ENCODE measurements at regions not wholly inside any gene's neighbourhood (a gene's known extent, or its start where the extent isn't known, plus 50 kb on each side); places are given as distances from the start of the nearest gene placed in this dataset.
"Not testable (repeated sequence)": the region's sequence is repeated elsewhere in the genome, so short reads cannot be mapped to it uniquely, and the experiment has no call there.

DNA sequence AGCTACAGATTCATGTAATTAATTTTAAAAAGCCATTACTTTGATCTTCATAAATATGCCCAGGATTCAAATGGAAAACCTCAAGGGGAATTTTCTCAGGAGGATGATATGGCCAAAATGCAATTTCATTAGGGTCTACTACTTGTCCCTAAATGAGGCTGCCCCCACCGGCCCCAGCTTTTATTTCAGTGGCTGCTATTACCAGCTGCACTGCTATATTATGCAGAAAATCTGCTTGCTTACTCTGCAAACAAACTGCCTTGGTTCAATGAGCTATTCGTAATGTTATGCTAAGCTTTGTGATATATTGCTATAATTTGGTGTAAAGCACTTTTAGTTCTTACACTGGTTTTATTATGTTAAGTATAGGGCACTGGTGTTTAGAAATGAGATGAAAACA, 137.3 kb upstream of the TMTC4 start:
- DNase-seq (ENCODE audit: low read depth): no peak

DNA sequence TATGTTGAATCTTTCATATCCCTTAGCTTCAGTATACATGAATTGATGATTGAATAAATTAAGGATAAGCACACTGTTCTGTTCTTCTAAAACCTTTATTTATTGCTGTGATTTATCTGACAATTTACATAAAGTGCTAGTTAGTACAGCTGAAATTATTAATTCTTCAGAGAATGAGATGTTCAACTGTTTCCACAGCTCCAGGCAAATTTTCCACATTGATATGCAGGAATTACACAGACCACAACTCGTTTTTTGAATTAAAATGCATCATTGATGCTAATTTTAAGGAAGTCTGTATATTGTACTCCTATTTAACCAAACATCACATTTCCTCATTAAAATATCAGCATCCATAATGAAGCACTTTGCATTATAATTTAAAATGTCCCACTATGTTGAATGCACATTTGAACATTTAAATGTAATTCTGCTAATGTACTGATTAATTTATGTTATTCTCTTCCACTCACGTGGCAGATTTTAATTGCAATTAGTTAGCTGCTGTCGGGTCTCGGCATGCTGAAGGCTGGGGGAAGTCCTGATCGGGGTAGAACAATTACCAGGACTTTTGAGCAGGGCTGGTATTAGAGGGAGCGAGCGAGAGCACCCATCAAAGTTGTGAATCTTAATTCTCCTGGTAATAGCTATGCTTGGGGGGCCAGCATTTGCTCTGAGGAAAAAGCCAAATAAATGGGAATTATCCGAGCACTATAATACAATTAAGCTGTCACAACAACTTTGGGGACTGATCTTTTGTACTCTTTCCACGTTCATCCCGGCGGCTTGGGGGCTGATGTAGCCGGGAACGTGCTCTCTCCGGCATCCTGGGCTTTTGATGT, 136.7 kb upstream of the TMTC4 start:
- DNase-seq (ENCODE audit: low read depth): no peak

DNA sequence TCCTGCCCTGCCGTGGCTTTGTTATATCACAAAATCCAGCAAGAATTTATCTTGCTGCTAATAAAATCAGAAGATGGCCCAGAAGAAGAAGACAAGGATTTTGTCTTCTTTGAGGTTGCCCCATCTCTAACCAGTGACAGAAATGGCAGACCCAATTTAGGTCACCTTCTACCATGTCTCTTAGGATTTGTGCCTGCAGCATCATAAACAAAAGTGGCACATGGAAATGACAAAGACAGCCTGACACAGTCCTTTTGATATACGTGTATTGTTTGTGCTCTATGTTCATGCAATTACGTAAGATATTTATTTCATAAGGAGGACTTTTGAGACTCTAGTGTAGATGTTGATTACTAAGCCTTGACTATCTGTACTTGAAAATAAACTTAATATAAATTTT, 135.9 kb upstream of the TMTC4 start:
- DNase-seq (ENCODE audit: low read depth): no peak

DNA sequence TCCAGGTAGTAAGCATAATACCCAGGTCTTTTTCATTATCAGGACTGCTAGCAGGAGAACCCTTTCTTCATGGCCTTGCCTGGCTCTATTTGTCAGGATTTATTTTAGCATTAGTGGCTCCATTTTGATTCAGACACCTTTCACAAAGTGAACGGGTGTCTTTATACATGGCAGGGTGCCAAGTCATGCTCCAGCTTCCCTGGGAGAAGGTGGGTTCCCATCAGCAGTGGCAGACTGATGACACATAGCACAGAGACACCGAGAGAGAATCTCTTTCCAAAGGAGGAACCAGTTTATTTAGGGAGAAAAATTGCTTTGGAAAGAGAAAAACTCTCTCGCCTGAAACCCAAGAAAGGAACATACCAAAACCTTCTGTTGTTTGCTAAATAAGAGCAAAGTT, 135.3 kb upstream of the TMTC4 start:
- DNase-seq (ENCODE audit: low read depth): no peak

DNA sequence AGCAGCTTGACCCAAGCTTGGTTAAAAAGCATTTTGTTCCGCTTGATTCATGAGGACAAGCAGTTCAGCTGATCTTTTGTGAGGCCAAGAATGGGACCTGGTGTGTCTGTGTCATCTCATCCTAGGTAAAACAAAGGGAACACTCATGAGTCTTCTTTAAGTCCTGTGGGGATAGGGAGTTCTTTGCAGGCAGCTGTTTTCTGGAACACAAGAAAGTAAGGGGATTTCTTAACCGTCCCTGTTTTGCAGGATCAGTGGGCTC, 134.5 kb upstream of the TMTC4 start:
- no peak for DNase-seq (ENCODE audit: low read depth)

DNA sequence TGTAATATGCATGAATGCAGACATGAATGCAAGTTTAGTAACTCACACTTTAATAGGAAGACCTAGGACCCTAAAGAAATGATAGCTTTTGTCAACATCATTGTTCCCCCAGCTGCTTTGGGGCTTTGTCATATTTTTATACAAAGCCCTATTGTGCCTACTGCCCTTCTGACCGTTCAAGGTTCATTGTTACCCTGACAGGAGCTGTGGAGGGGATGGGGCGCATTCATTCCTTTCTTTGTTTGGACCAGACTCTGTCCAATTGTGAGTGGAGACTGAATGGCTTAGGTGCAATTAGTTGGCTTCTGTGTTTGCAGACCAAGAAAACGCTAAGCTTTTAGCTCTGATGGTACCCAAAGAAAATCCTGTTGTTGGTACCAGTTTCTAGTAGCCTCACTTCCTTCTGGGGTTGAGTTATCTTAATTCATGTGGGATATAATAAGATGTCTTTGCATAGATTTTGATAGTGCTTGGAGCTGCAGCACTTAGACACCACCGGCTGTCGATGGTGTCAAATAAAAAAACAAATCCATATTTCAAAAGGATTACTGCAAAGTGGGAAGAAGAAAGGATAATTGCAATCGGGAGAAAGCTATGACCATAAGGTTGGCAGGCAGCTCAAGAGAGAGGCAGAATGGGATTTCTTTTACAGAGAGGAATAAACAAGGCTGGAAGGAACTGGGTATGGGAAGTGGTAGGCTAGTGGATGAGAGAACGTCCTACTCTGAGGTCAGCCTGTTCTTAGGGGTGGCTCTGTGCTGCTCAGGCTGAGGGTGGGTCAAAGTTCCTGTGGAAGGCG, 133.9 kb upstream of the TMTC4 start:
- no peak for DNase-seq (ENCODE audit: low read depth)

DNA sequence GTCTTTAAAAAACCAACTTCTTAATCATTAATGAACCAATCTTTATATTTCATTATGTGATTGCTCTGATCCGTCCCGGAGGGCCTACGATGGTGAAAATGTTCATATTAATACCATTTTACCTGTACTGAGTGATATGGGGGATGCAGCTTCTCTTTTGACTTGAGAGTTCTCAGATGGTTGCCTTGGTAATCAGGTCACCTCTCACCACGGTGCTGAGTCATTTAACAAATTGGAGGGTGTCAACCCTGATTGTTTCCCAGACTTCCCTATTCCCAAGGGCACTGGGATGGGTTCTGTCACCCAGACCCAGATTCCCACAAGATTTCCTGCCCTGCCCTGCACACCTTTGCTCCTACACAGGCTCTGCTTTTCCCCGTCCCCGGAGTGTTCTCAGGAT, 128.5 kb upstream of the TMTC4 start:
- DNase-seq (ENCODE audit: low read depth): no peak

DNA sequence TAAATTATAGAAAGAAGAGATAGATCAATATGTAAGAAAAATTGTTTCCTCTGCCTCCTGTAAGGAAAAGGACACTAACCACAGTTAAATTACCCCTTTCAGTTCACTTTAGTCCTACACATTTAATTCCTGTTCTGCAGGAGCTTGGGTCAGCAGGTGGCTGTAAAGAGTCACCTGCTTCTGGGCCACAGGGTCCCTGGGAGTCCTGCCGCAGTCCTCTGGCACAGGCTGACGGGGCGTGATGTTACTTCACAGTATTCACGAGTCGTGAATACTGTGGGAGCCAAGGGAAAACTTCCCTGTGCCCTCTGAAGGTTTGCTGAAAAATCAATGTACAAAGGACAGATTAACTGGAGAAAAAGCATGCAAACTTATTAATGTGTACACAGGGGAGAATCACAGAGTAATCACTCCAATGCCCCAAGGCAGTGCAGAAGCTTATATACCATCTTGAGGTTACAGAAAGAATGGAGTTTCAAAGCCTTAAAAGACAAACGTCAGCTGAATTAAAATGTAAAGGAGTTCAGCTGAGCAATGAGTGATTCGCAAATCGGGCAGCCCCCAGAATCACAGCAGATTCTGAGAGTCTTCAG, 125.8 kb upstream of the TMTC4 start:
- no peak for DNase-seq (ENCODE audit: low read depth)

DNA sequence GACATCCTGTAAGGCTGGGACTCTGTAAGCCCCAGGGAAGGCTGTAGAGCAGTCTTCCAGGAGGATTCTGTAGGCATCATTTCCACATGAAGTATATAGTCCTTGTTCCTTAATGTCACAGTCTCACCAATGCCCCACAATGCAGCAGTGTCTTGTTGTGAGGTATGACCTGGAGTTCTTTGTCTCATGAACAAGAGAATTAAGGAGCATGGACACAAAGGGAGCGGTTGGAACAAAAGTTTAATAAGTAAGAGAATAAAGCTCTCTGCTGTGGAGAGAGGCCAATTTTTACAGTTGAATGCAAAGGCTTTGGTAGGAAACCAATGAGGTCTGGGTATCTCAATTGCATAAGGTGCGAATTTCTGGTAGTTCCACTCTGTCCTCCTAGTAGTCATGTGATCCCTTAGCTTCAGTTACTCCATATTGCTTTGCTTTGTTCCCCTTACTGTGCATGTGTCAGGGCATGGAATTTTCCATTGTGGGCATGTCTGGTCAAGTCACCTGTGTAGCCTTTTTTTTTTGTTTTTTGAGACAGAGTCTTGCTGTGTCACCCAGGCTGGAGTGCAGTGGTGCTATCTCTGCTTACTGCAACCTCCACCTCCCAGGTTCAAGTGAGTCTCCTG, 124.3 kb upstream of the TMTC4 start:
- DNase-seq (ENCODE audit: low read depth): no peak

DNA sequence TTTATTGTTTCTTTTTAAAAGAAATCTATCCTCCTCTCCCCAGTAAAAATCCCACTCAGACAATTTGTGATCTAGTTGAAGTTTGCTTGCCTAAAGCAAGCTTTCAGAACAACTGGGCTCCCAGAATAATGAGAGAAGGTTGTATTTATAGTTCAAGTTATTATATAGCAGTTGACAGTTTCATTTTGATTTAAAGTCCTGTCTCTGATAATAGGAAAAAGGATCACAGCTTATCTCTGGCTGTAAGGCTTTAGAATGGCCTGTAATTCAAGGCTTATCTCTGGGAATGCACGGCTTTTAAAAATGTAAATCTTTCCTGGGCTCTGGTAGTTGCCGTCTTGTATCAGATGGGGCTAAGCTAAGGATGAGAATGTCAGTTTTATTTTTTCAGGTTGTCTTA, 123.3 kb upstream of the TMTC4 start:
- DNase-seq (ENCODE audit: low read depth): peak; percentile 13

DNA sequence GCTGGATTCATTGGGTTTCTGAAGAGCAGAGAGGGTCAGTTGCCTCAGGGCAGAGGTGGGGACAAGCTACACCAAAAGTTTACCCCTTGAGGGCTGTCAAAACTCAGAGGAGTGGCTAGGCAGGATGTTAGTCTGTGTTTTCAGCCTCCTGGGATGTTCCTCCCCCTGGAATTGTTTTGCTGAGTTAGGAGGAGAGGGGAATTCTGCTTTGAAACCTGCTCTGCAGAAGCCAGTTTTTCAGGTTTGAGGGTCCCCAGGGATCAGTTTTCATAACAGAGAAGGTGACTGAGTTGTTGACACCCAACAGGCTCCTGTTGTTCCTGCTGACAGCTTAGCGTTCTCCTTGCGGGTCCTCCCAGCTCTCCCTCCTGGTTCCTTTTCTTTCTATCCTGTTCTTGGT, 121.9 kb upstream of the TMTC4 start:
- no peak for DNase-seq (ENCODE audit: low read depth)

DNA sequence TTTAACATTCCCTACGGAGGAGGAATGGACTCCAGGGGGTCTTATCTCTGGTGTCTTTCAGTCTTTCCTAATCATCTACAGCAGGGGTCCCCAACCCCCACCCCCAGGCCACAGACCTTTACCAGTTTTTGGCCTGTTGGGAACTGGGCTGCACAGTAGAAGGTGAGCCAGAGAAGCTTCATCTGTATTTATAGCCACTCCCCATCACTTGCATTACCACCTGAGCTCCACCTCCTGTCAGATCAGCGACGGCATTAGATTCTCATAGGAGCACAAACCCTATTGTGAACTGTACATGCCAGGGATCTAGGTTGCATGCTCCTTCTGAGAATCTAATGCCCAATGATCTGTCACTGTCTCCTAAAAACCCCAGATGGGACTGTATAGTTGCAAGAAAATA, 120.0 kb upstream of the TMTC4 start:
- no peak for DNase-seq (ENCODE audit: low read depth)

DNA sequence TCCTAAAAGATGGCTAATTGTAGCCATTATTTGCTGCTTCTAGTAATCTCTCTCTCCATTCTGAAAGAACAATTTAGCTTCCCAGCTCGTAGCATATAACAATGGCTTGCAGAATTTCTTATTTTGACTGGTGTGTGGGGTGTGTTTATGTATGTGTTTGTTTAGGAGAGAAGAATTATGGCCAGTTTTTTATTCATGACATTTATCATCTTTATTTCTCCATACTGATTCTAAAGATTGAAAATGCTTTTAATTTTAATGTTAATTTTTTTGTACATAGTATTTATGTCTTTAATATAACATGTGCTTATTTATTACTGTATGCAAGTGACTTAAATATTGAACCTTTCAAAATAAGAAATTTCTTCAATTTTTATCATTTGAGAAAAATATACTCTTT, 115.8 kb upstream of the TMTC4 start:
- no peak for DNase-seq (ENCODE audit: low read depth)

DNA sequence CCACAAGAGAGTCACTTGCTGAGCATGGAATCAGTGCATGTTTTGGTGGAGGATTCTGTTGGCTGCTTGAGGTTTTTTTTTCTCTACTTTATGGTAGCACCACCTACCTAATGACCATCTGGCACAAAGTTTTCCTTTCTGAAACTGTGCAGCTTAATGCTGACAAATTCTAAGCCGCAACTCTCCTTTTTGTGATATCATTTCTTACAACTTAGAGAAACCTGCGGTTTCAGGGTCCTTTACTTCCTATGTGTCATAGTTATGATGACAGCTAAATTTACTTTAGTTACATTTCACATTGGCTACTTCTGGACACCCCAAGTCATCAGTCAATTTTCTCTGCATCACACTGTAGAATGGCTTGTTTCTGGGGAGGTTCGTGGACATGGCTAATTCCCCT, 115.4 kb upstream of the TMTC4 start:
- no peak for DNase-seq (ENCODE audit: low read depth)

DNA sequence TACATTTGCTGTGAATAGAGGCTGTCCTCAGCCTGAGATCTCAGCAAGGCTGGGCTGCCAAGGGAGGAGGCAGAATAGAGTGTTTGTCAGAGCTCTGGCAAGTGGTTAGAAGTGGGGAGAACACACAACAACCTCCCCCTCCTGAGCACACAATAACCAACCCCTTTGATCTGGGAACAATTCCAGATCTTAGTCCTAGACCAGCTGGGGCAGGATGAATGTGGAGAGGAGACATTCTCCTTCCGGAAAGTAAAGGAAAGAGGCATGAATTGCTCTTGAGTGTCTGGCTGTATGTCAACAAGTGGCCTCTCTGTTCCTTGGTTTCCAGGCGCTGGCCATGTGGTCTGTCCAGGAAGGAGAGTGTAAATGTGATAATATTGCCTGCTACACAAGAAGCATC, 114.9 kb upstream of the TMTC4 start:
- no peak for DNase-seq (ENCODE audit: low read depth)

DNA sequence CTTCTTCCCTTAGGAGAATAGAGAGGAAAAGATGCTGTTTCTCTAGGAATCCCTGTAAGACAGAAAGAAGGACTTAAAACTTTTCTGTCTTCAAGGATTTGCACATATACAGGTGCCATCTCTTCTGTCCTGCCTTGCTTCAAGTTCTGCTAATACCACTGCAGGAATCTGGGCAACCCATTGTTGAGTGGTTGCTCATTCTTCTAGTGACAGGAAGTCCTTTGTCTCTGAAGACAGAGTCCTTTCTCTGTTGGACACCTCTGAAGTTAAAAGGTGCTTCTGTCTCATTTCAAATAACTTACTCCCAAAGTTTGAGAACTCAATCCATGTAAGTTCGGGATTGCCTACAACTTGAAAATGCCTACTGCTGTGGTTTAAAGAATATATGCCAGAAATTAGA, 114.4 kb upstream of the TMTC4 start:
- no peak for DNase-seq (ENCODE audit: low read depth)

DNA sequence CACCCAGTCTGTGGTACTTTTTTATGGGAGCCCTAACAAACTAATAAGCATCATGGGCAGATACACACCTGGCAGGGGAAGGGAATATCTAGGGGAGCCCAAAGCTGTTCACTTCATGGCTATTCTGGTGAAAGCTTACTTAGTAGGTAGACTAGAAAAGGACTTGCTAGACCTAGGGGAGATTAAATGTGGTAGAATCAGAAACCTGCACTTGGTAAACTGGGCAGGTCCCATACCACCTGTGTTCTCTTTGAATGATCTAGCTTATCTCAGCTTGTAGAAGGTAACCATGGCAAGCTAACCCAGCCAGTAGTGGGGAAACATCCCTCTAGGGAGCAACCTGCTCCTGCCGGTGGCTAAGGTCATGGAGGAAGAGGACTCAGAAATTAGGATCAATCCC, 113.9 kb upstream of the TMTC4 start:
- DNase-seq (ENCODE audit: low read depth): no peak

DNA sequence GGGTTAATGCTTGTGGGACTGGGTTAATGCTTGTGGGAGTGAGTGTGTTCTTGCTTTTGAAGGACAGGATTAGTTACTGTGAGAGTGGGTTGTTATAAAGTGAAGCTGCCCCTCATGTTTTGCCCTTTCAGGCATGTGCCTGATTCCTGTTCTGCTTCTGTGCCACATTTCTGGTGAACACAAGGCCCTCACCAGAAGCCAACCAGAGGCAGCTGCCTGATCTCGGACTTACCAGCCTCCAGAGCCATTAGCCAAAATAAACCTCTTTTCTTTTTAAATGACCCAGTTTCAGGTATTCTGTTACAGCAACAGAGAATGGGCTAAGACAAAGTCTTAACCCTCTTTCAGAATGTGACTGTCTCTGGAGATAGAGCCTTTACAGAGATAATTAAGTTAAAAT, 113.3 kb upstream of the TMTC4 start:
- no peak for DNase-seq (ENCODE audit: low read depth)

DNA sequence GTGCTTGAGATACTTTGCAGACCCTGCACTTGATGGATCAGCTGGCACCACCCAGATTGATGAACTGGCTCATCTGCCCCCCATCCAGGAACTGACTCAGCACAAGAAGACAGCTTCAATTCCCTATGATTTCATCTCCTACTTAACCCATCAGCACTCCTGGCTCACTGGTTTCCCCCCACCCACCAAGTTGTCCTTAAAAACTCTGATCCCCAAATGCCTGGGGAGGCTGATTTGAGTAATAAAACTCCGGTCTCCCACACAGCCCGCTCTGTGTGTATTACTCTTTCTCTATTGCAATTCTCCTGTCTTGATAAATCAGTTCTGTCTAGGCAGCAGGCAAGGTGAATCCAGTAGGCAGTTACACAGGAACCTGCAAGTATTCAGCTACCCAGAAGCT, 102.1 kb upstream of the TMTC4 start:
- DNase-seq (ENCODE audit: low read depth): not testable (repeated sequence)

DNA sequence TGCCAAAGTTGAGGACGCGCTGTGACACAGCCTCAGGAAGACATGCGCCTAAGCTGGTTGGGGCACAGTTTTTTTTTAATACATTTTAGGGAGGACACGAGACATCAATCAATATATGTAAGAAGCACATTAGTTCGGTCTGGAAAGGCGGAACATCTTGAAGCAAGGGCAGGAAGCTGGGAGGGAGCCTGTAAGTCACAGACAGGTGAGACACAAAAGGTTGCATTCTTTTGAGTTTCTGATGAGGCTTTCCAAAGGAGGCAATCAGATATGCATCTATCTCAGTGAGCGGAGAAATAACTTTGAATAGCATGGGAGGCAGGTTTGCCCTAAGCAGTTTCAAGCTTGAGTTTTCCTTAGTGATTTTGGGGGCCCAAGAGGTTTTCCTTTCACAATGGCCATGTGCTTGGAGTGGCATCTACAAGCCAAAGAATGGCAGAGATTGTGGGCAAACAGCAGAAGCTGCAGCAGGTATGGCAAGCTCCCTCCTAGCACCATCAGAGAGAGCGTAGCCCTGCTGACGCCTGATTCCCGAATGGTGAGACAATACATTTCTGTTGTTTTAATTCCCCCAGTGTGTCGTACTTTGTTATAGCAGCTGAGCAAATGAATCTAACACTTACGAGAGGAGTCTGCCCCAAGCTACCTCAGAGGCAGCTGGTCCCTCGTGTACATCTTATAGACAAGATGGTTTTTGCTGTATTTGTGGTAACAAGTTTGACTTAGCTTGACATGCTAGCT, 99.5 kb upstream of the TMTC4 start:
- no peak for DNase-seq (ENCODE audit: low read depth)

DNA sequence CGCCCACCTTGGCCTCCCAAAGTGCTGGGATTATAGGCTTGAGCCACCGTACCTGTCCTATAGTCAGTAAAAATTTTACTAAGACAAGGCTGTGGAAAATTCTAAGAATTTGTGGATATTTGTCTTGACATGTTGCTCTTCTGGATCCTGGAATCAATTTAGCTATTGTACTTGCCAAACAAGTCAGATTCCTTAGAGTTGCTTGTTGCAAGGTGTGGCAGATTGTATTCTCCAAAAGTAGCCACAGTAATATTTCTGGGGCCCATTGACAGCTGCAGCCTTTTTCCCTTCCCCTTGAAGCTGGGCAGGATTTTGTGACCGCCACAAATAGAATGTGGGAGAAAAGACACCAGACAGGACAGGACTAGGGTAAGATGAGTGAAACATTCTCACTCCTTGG, 98.8 kb upstream of the TMTC4 start:
- DNase-seq (ENCODE audit: low read depth): no peak

DNA sequence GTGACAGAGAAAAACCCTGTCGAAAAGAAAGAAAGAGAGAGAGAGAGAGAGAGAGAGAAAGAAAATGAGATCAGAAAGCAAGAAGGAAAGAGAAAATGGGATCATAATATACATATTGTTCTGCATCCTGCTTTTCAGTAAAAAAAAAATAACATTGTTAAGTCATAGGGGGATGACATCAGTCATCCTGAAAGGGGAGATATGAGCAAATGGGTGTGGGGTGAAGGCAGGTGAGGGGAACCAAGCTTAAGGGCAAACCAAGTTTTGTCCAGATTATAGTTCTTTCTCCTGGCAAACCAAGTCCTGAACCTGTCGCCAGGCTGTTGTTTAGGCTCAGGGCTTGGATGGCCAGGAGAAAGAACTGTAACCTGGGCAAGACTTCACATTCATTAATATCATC, 92.6 kb upstream of the TMTC4 start:
- DNase-seq (ENCODE audit: low read depth): no peak
